ENCODE measurements at regions not wholly inside any gene's neighbourhood (a gene's known extent, or its start where the extent isn't known, plus 50 kb on each side); places are given as distances from the start of the nearest gene placed in this dataset.

- Mint-ChIP-seq H3K27ac (no peak overlapping the region), H3K4me3 (no peak overlapping the region), H3K4me1 (ENCODE audit: low read depth) (no peaks in the 10 kb centered on the region), H3K36me3 (ENCODE audit: low read depth) (no peaks in the 10 kb centered on the region), H3K9me3 (no peaks in the 10 kb centered on the region), H3K27me3 (no peaks in the 10 kb centered on the region)
- no peak for TF ChIP-seq CTCF (IDR thresholded peaks at IDR 0.05)
- ChIA-PET POLR2A (no interaction called here), CTCF (no interaction called here)
- Histone ChIP-seq H3K9me3 (ENCODE audit: control insufficient read depth in 1 of 2, insufficient read depth in 1 of 2, low read length in 2 of 2) (no peaks in the 10 kb centered on the region), H3K4me3 (ENCODE audit: low read length) (no peak overlapping the region), H3K27ac (ENCODE audit: low read depth in 1 of 2, low read length in 2 of 2) (no peak overlapping the region), H3K36me3 (ENCODE audit: insufficient read depth, low read length) (no peaks in the 10 kb centered on the region), H3K4me1 (ENCODE audit: insufficient read depth, low read length) (no peaks in the 10 kb centered on the region), H3K27me3 (ENCODE audit: control insufficient read depth in 1 of 2, insufficient read depth in 2 of 2, low read length in 2 of 2) (no peaks in the 10 kb centered on the region)
- ATAC-seq (ENCODE audit: poor library complexity) (no peak), DNase-seq (no peak)
- intact Hi-C loops (cut with DNase I, micrococcal nuclease), result no loop called here
Measured at GRCh38 chr20:40896814-40897700, 131.6 kb upstream of the TOP1 start.

- no peak overlapping the region for H3K4me3 ChIP-seq (ENCODE audit: low read length)
- intact Hi-C loops (cut with DNase I, micrococcal nuclease), result no loop called here
- no peak overlapping the region for H3K27ac ChIP-seq (ENCODE audit: low read depth in 1 of 2, low read length in 2 of 2)
- POLR2A ChIA-PET, result no interaction called here
- H3K27ac Mint-ChIP-seq, result no peak overlapping the region
- ATAC-seq (ENCODE audit: poor library complexity) (no peak), DNase-seq (no peak)
- no peak overlapping the region for H3K4me3 Mint-ChIP-seq
- no peaks in the 10 kb centered on the region for H3K36me3 Mint-ChIP-seq (ENCODE audit: low read depth)
- no peaks in the 10 kb centered on the region for H3K4me1 ChIP-seq (ENCODE audit: insufficient read depth, low read length)
- no peaks in the 10 kb centered on the region for H3K9me3 ChIP-seq (ENCODE audit: control insufficient read depth in 1 of 2, insufficient read depth in 1 of 2, low read length in 2 of 2)
- no peak for TF ChIP-seq CTCF (IDR thresholded peaks at IDR 0.05)
- no peaks in the 10 kb centered on the region for H3K9me3 Mint-ChIP-seq
- CTCF ChIA-PET, result no interaction called here
- no peaks in the 10 kb centered on the region for H3K27me3 ChIP-seq (ENCODE audit: control insufficient read depth in 1 of 2, insufficient read depth in 2 of 2, low read length in 2 of 2)
- no peaks in the 10 kb centered on the region for H3K27me3 Mint-ChIP-seq
- no peaks in the 10 kb centered on the region for H3K4me1 Mint-ChIP-seq (ENCODE audit: low read depth)
- no peaks in the 10 kb centered on the region for H3K36me3 ChIP-seq (ENCODE audit: insufficient read depth, low read length)
Measured at GRCh38 chr20:40899344-40899743, 129.3 kb upstream of the TOP1 start.

- Histone ChIP-seq H3K27me3 (ENCODE audit: control insufficient read depth in 1 of 2, insufficient read depth in 2 of 2, low read length in 2 of 2) (no peaks in the 10 kb centered on the region), H3K4me3 (ENCODE audit: low read length) (no peak overlapping the region), H3K27ac (ENCODE audit: low read depth in 1 of 2, low read length in 2 of 2) (no peak overlapping the region), H3K36me3 (ENCODE audit: insufficient read depth, low read length) (no peaks in the 10 kb centered on the region), H3K4me1 (ENCODE audit: insufficient read depth, low read length) (no peaks in the 10 kb centered on the region), H3K9me3 (ENCODE audit: control insufficient read depth in 1 of 2, insufficient read depth in 1 of 2, low read length in 2 of 2) (no peaks in the 10 kb centered on the region)
- Mint-ChIP-seq H3K4me3 (no peak overlapping the region), H3K9me3 (no peaks in the 10 kb centered on the region), H3K36me3 (ENCODE audit: low read depth) (no peaks in the 10 kb centered on the region), H3K27me3 (no peaks in the 10 kb centered on the region), H3K27ac (no peak overlapping the region), H3K4me1 (ENCODE audit: low read depth) (no peaks in the 10 kb centered on the region)
- intact Hi-C loops (cut with DNase I, micrococcal nuclease), result no loop called here
- ATAC-seq (ENCODE audit: poor library complexity), result no peak
- TF ChIP-seq CTCF (IDR thresholded peaks at IDR 0.05), result no peak
- CTCF ChIA-PET, result no interaction called here
- DNase-seq, result no peak
- POLR2A ChIA-PET, result no interaction called here
Measured at GRCh38 chr20:40900666-40901215, 127.9 kb upstream of the TOP1 start.

Data from CD4-positive, alpha-beta T cell (primary cell).